Activated CD4-positive, alpha-beta T cell treated with anti-CD3 and anti-CD28 coated beads, Interleukin-2, amount 50 U/mL, for 24 hours (primary cell): ENCODE measurements at regions not wholly inside any gene's neighbourhood (a gene's known extent, or its start where the extent isn't known, plus 50 kb on each side); places are given as distances from the start of the nearest gene placed in this dataset.

Source experiments
- DNase-seq, 2 donors: peaks; one replicate each; pipeline ENCODE4 v3.0.0-alpha.2; 2020; ENCODE audit warnings: low read depth in 1 of 2, low spot score in 1 of 2

DNA sequence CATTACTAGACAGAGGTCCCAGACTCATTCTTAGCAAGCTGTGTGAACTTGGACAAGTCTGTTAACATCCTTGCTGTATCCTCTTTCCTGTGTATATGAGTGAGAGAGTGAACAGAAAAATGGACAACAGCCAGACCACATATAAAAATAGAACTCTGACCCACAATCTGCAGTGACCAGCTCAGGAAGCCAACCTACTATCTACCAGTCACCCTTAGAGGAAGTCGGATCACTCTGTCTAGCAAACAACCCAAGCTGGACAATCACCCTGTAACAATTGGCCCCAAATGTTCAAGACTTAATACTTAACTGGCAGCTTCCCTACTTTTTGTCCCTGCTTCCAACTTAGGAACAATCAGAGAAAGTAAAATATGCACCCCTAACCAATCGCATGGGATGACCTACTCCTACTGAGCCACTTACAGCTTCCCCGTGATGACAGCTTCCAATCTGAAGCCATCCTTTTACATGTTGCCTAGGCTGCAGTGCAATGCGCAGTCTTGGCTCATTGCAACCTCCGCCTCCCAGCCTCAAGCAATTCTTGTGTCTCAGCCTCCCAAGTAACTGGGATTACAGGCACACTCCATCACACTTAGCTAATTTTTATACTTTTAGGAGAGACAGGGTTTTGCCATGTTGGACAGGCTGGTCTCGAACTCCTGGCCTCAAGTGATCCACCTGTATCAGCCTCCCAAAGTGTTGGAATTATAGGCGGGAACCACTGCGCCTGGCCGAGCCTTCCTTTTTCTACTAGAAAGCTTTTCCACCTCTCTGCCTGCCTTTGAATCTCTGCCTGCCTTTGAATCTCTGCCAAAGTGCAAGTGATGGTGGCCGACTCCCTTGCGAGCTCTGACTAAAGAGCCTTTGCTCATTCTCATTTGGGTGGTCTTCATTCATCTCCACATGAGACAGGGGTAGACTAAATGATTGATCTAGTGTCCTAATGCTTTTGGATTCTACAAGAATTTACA is 158.3 kb upstream of the NDUFV2 start:
- DNase-seq, result no peak

DNA sequence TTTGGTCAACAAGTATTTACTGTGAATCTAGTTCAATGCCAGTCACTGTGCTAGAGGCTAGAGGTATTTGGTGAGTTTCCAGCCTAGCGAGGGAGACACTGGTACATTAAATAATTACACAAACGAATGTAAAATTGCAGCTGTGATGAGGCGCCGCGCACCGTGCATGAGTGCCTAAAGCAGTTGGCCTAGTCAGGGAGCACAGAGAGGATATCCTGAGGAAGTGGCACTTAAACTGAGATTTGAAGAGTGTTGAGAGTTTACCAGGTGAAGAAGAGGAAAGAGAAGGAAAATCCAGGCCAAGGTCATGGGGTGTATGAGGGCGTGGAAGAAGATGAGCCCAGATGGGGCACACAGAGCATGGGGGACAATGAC is 157.6 kb upstream of the NDUFV2 start:
- DNase-seq, result no peak

DNA sequence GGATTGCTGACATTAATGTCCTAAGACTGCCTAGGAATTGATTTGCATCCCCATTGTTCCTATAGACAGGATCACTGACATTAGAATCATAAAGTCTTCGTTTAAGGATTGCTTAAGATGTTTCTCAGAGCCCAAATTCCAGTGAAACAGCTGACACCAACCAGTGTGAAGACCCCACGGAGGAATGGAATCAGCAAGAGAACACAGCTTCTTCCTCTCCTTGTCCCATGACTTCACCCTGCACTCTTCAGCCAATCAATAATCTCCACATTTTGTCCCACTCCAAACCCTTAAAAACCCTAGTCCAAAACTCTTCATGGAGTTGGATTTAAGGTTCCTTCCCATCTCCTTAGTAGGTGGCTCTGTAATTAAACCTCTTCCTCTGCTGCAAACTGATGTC is 157.0 kb upstream of the NDUFV2 start:
- no peak for DNase-seq

DNA sequence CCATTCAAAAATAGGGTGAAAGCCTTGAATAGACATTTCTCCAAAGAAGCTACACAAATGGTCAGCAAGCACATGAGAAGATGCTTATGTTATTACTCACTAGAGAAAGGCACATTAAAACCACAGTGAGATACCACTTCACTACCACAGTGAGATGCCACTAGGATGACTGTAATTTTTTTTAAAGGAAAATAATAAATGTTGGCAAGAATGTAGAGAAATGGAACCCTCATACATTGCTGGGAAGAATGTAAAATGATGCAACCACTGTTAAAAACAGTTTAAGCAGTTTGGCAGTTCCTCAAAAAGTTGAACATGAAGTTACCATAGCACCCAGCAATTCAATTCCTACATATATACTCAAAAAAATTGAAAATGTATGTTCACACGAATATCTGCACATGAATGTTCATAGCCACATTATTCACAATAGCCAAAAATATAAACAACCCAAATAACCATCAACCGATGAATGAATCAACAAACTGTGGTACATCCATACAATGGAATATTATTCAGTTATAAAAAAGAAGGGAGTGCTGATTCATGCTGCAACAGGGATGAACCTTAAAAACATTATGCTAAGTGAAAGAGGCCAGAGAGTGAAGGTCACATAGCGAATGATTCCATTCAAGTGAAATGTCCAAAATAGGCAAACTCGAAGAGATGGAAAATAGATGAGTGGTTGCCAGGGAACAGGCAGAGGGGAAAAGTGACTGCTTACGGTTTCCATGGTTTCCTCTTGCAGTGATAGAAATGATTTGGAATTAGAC is 156.2 kb upstream of the NDUFV2 start:
- no peak for DNase-seq

DNA sequence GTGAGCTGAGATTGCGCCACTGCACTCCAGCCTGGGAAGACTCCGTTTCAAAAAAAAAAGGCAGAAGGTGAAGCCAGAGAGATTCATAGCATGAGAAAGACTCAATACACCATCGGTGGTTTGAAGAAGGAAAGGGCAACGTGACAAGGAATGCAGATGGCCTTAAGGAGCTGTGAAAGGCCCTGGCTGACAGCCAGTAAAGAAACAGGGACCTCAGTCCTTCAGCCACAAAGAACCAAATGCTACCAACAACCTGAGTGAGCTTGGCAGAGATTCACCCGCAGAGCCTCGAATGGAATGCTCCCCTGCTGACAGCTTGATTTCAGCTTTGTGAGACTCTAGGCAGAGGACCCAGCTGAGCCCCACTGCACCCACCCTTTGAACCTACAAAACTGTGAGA is 154.9 kb upstream of the NDUFV2 start:
- no peak for DNase-seq

DNA sequence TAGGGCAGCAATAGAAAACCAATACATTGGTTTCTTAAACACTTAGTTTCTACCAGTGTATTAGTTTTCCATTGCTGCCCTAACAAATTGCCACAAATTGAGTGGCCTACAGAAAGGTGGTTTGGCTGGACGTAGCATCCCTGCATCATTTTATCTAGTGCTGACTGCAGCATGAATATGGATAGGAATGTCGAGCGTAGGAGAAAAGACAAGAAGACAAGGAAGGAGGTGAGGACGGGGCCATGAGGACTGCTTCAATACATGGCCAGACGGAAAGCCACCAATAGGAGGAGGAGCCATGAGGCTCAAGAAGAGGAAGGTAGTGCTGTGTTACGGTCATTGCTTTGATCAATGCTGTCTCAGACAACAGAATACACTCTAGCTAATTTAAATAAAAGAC is 154.5 kb upstream of the NDUFV2 start:
- DNase-seq, result no peak

DNA sequence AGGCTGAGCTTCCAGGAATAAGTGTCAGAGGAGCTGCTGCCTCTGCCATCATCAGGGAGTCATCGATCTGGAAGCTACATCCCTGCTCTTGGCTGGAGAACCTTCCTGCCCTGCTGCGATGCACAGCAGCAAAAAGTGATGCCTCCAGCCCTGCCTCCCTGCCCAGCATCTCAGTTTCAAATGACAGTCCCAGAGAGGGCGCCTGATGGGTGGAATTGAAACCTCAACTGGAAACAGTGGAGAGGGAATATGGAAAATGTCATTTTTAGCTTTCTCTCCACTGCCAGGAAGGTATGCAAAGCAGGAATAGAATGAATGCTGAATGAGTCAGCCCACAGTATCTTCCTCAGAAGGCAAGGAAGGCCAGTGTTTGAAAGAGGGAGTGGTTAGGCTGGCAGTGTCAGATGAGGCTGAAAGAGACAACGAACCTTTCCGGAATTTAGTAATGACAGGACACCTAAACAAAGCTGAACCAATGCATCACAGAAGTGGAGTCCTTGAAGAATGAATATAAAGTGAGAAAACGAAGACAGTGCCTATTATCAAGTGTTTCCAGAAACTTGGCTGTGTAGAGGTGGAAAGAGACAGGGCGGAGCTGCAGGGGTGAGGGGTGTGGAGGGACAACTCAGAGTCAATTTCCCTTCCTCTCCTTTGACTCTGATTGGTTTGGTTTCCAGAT is 153.9 kb upstream of the NDUFV2 start:
- DNase-seq, result no peak

DNA sequence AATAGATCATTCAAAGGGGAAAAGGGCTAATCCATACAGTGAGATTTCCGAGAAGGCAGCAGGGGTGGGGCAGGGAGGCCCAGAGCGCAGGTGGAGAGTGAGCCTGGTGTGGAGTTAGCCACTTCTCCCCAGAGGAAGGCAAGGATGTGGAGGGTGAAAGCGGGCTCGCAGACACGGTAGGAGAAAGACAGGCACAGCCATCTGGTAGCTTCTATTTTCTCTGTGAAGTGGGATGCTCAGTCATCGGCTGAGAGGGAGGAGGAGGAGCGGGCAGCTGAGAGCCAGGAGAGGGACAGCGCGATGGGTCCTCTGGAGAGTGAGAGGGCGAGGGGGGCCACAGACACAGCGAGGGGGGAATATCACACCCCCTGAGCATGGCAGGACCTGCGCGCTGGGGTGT is 153.3 kb upstream of the NDUFV2 start:
- DNase-seq, result no peak

DNA sequence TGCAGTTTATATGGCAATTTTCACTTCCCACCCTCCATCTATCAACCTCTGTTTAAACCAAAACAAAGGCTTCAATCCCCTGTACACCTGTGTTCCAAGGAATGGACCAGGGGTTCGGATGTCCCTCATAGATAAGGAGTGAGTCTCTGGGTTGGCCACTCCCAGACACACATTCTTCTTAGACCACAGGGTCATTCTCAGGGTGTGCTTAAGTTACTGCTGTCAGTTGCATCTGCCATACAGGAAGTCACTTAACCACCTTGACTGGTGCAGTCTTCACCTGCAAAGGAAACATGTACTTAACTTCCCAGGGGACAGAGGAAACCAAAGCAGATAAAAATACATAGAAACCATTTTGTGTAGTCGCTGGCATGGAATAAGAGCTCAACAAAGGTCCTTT is 151.0 kb upstream of the NDUFV2 start:
- no peak for DNase-seq

DNA sequence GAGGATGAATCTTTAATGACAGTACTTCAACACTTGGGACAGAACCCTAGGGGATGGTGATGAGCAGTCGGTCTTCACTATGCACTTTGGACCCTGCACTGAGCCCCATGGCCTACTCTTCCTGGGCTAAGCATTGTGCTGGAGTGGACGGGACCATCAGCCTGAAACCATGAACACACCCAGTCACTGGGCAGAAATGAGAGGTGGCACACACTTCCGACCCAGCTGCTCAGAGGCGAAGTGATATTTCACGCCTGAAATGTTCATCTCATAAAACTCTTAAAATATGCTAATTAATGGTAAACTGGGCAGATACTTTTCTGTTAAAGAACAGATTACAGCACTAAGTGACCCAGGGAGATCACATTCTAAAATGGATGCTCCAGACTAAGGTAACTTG is 150.3 kb upstream of the NDUFV2 start:
- no peak for DNase-seq

DNA sequence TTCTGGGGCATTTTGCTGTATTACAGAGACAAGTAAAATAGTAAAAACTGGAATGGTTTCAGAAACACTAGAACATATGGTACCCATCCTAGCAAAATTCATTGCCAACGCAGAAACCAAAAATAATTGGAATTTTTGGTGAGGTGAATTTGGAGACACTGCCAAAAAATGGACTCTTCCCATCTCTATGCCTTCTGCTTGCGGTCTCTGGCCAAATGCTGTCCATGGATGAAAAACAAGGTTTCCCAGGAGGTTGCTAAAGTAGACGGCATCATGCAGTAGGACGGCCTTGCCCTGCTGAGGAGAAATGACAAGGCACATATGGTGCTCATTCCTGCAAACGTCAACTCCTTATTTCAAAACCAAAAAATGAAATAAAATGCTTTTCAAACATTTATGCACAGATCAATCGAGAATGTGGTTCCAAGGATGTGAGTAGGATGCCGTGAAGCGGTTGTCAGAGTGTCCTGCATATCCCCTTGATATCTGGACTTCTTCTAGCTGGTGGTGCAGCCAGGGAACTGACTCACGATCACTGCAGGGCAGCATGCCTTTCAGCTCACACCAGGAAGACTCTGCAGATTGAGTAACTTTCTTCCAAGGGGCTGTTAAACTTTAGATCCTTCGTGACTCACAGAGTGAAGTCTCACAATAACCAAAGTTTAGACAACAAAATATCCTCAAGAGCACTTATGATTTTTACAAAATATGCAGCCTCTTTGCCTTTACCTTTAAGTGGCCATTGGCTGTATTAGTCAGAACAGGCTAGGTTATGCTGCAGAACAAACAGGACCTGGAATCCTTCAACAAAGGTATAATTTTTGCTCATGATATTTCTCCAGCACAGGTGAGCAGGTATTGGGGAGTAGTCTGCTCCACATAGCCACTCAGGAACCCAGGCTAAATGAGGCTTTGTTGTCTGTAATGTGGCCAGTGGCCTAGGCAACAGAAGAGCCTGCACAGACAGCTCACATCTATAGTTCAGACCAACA is 149.4 kb upstream of the NDUFV2 start:
- no peak for DNase-seq

DNA sequence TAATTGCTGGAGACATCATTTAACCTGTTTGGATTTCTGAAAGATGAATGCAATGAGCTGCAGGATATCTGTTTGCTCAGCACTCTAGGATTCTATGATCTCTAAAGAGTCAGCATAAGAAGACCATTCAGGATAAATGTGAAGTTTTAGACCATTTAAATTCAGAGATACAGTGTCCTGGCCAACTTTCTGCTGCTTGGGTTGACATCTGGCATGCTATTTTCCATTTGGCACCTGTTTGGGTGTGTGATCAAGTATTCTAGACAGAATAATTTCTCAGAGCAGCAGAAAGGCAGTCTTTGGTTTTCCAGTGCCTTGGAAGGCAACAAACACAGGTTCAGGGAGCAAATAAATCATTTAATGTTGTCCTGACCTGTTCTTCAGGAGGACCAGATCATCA is 144.8 kb upstream of the NDUFV2 start:
- DNase-seq, result no peak

DNA sequence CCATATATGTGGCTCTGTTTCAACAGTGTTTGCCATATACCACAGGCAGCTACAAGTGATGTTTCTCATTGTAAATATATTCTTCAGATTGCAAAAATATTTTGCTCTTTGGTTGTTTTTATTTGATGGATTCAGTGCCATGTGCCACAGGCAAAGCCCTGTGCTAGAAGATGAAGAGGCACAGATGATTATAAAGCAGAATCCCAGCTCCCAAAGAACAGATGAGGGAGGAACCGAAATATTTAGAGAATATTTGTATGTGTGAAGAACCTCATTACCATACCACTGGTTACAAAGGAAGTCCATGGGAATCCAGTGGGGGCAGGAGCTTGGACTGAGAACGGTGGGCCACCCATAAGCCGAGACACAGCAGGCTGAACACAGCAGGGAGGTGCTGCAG is 143.8 kb upstream of the NDUFV2 start:
- DNase-seq, result no peak

DNA sequence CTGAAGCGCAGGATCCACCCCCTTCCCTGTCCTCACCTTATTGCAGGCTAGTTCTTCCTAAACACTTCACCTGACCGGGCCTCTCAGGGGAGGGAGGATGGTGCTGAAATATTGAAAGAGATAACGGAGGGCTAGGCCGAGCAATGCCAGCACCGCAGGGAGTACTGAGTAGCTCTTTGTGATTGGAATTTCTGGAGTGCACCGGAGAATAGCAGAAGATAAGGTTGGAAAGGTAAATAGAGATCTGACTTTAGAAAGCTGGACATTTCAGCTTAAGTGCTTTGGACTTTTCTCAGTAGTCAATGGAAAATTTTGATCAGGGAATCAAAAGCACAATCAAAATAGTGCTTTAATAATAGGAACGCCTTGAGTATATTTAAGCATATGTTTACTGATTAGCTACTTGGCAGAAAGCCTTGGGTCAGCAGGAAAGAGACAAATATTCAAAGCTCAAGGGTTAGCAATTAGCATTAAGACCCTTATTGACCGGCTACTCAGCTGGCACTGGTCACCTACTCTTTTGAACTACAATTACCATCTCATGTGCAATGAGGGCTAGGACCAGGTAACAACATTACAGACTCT is 142.9 kb upstream of the NDUFV2 start:
- no peak for DNase-seq

DNA sequence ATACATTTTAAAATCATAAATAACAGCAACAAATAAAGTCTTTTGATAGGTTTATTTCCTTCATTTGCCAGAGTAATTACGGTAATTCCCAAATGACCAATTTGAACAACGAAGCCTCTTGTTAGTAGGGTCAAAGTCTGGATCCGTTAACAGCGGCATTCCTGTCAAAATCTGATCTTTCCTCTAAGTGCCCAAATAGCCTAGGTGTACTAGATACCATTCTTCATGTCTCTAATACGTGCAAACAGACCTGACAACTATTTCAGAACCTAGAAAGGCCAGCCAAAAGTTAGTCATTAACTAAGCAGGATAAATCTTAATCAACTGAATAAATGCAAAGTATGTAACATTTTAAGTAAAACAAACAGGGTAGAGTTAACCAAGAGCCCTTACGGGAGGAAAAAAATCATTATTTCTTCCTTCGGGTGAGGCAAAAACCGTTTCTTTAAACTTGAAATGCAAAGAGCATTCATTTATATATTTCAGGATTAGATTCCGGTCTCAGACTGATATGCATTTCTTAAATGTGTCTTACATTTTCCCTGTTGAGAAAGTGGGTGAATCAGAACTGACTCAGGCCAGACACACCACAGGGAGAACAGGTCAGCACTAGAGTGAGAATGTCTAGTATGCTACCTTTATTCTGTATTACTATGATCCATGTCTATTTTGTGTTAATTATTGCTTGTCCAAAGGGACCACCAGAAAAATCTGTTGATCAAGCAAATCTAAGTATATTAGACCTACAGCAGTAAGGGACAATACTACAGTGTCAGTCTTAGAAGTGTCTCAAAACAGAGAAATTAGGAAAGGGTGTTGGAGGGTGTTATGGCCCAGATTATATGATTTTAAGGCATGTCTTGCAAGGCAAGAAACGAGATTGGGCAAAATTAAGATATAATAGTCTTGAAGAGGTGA is 141.5 kb upstream of the NDUFV2 start:
- DNase-seq, result no peak

DNA sequence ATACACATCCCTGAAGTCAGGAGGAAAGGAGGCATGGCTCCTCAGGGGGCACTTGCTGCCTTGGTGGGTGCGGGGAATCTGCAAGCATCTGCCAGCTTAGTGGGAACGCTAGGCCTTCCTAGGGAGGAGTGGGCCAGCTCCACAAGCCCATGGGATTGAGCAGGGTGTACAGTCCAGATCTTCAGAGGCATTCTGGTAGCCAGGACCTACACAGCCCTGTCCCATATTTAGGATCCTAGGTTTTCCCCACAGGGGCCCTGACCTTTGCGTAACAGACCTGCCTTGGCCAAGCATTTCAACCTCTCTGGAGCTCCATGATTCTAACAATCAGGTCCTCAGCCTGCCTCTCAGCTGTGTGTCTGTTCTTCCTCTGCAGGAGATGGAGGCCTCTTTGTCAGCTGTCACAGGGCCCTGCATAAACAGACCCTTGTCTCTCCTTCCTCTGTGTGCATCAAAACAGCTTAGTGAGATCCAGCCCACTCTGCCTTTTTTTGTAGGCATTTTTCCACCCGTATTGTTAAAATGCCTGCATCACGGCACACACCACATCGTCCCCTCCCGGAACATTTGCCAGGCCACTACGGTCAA is 140.2 kb upstream of the NDUFV2 start:
- no peak for DNase-seq

DNA sequence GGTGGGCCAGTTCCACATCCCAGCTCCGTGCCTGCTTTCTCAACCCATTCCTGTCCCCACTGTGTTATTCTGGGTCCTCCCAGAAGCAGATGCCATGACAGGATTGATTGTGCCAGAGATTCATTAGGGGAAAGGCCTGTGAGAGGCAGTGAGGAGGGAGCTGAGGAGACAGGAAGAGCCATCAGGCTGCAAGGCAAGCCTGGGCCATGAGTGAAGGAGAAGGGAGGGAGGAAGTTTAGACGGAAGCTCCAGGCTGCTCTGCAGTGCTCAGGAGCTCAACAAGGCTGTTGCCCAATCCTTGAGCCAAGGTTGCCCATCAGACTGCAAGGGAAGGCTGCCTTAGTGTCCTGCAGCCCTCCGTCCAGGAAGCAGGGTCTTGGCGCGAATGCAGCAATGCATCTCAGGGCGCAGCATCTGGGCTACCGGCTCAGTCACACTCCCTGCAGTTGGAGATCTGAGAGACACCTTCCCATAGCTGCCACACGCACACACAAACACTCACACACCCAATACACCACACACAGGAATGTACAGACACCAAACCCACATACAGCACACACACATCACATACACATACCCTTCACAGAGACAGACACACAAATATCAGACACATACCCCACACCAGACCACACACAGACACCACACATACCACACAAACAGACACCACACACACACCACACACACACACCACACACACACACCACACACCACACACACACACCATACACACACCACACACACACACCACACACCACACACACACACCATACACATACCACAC is 139.5 kb upstream of the NDUFV2 start:
- no peak for DNase-seq

DNA sequence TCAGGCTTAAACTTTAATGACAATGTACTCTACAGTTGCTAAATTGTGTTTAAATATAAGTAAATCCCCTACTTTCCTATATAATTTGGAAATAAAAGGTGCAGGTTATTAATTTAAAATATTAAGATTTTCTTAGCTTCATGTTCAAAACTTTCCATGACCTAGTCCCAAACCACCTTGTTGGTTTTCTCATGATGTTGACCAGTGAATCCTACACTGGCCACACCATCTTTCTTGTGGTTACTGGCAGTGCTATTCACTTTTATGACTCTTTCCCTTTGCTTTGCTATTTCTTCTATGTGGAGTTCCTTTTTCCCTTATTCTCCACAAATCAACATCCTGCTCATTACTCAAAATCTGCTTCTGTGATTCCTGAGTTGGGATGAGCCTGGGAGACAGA is 138.6 kb upstream of the NDUFV2 start:
- no peak for DNase-seq
